SK-N-SH (cell line): ENCODE measurements at regions not wholly inside any gene's neighbourhood (a gene's known extent, or its start where the extent isn't known, plus 50 kb on each side); places are given as distances from the start of the nearest gene placed in this dataset.

Source experiments
- CTCF ChIA-PET: fragments of 300-600, 350-600 bp; formaldehyde crosslinking; extraction: SDS; loops from one replicate; lab custom pipeline; 2021; lab: Yijun Ruan, JAX
- POLR2A ChIA-PET: fragments of 350-600 bp; sonication (Branson Sonifier 250); formaldehyde crosslinking; extraction: SDS; loops from one replicate; lab custom pipeline; 2020; ENCODE audit warnings: antibody characterized with exemption, inconsistent platforms; lab: Yijun Ruan, JAX
- DNase-seq: peaks from one replicate; pipeline ENCODE4 v3.0.0; 2012
- H2AFZ ChIP-seq: fragments of 200-600 bp; sonication (generic); 2 replicates; pipeline ENCODE4 v1.8.1; 2016; ENCODE audit warnings: antibody characterized with exemption, mild to moderate bottlenecking, low read depth
- H3F3A ChIP-seq: fragments of 200-600 bp; sonication (generic); replicated peaks from 2 replicates; pipeline ENCODE3; 2016; ENCODE audit warnings: antibody characterized with exemption, mild to moderate bottlenecking; ENCODE audit not compliant: insufficient read depth
- H3K27ac ChIP-seq, 2 experiments: fragments of 200-500 bp in 1 of 2; fragments of 200-600 bp in 1 of 2; sonication (Bioruptor generic) in 1 of 2; sonication (generic), shearing (Covaris generic) in 1 of 2; 2 replicates each; pipeline versions ENCODE4 v1.5.1 to v1.6.1; 2014 to 2016; ENCODE audit warnings: low read depth in 2 of 2, inconsistent platforms in 1 of 2, low read length in 1 of 2, mild to moderate bottlenecking in 1 of 2, mixed read lengths in 1 of 2
- H3K27me3 ChIP-seq: fragments of 200-600 bp; sonication (generic), shearing (Covaris generic); 2 replicates; pipeline ENCODE4 v1.6.1; 2016; ENCODE audit warnings: mixed run types; ENCODE audit not compliant: insufficient read depth
- H3K36me3 ChIP-seq, 2 experiments: fragments of 200-500 bp in 1 of 2; fragments of 200-600 bp in 1 of 2; sonication (Bioruptor generic) in 1 of 2; sonication (generic) in 1 of 2; replicated peaks in 1 of 2; 2 replicates each; pipeline versions ENCODE3 to v1.5.1; 2014 to 2016; ENCODE audit warnings: low read length in 1 of 2, mild to moderate bottlenecking in 1 of 2; ENCODE audit not compliant: insufficient read depth in 2 of 2, control insufficient read depth in 1 of 2
- H3K4me1 ChIP-seq, 2 experiments: fragments of 200-500 bp in 1 of 2; fragments of 200-600 bp in 1 of 2; sonication (Bioruptor generic) in 1 of 2; sonication (generic), shearing (Covaris generic) in 1 of 2; 2 replicates each; pipeline versions ENCODE4 v1.5.1 to v1.6.1; 2014 to 2016; ENCODE audit warnings: low read depth in 1 of 2, low read length in 1 of 2, mixed run types in 1 of 2; ENCODE audit not compliant: insufficient read depth in 2 of 2, control insufficient read depth in 1 of 2
- H3K4me2 ChIP-seq: fragments of 200-600 bp; sonication (generic), shearing (Covaris generic); 2 replicates; pipeline ENCODE4 v1.6.1; 2017; ENCODE audit warnings: mixed run types
- H3K4me3 ChIP-seq, 2 experiments: fragments of 200-500 bp in 1 of 2; fragments of 200-600 bp in 1 of 2; sonication (Bioruptor generic) in 1 of 2; sonication (generic), shearing (Covaris generic) in 1 of 2; 2 replicates each; pipeline versions ENCODE4 v1.5.1 to v1.8.1; 2014 to 2016; ENCODE audit warnings: low read depth in 2 of 2, inconsistent platforms in 1 of 2, low read length in 1 of 2, mild to moderate bottlenecking in 1 of 2, mixed read lengths in 1 of 2, moderate library complexity in 1 of 2
- H3K79me2 ChIP-seq: fragments of 200-600 bp; sonication (generic); 2 replicates; pipeline ENCODE4 v1.8.1; 2017; ENCODE audit warnings: mild to moderate bottlenecking; ENCODE audit not compliant: insufficient read depth
- H3K9ac ChIP-seq: fragments of 200-600 bp; sonication (generic); 2 replicates; pipeline ENCODE4 v1.6.1; 2017; ENCODE audit warnings: mixed run types
- H3K9me2 ChIP-seq: fragments of 200-600 bp; sonication (generic); 2 replicates; pipeline ENCODE4 v1.6.1; 2017; ENCODE audit warnings: mixed run types
- H3K9me3 ChIP-seq: fragments of 200-600 bp; sonication (generic); 2 replicates; pipeline ENCODE4 v1.6.1; 2017; ENCODE audit warnings: mixed run types, mild to moderate bottlenecking, moderate library complexity
- H4K20me1 ChIP-seq: fragments of 200-600 bp; sonication (generic); 2 replicates; pipeline ENCODE4 v1.6.1; 2017; ENCODE audit warnings: mild to moderate bottlenecking, mixed run types; ENCODE audit not compliant: insufficient read depth
- ELF1 ChIP-seq: IDR thresholded peaks from 2 replicates; pipeline ENCODE4 v1.4.0; 2012
- FOSL2 ChIP-seq: IDR thresholded peaks from 2 replicates; pipeline ENCODE4 v1.4.0; 2012; ENCODE audit warnings: low read depth, mild to moderate bottlenecking, moderate library complexity, borderline replicate concordance
- FOXM1 ChIP-seq: IDR thresholded peaks from 2 replicates; pipeline ENCODE4 v1.4.0; 2012; ENCODE audit warnings: low read depth, mild to moderate bottlenecking
- JUND ChIP-seq: IDR thresholded peaks from 2 replicates; pipeline ENCODE4 v1.4.0; 2012
- MXI1 ChIP-seq: IDR thresholded peaks from 2 replicates; pipeline ENCODE4 v1.6.1; 2012; ENCODE audit warnings: mild to moderate bottlenecking, low read depth, low read length, improper control_type of control experiment
- NFIC ChIP-seq: IDR thresholded peaks from 2 replicates; pipeline ENCODE4 v1.4.0; 2012; ENCODE audit warnings: borderline replicate concordance
- RCOR1 ChIP-seq: fragments of 150-350 bp; IDR thresholded peaks from 2 replicates; pipeline ENCODE4 v1.6.1; 2017; ENCODE audit warnings: antibody characterized with exemption, low read length
- RXRA ChIP-seq: IDR thresholded peaks from 2 replicates; pipeline ENCODE4 v1.4.0; 2012; ENCODE audit warnings: low read depth, mild to moderate bottlenecking, borderline replicate concordance
- TCF12 ChIP-seq: IDR thresholded peaks from 2 replicates; pipeline ENCODE4 v1.4.0; 2012
- TEAD4 ChIP-seq: IDR thresholded peaks from 2 replicates; pipeline ENCODE4 v1.4.0; 2012; ENCODE audit warnings: mild to moderate bottlenecking, borderline replicate concordance; ENCODE audit not compliant: insufficient read depth
- YY1 ChIP-seq: IDR thresholded peaks from 2 replicates; pipeline ENCODE4 v1.4.0; 2012; ENCODE audit warnings: low read depth, mild to moderate bottlenecking
- WGBS: methylation state at CpG from one replicate; pipeline ENCODE4 v1.1.6; 2017; ENCODE audit warnings: low lambda C conversion rate; 5-methylcytosine and 5-hydroxymethylcytosine counted together
- TF ChIP-seq, protein P1 (sequence below): IDR thresholded peaks from 2 replicates; pipeline ENCODE4; 2012
- TF ChIP-seq, protein P2 (sequence below): IDR thresholded peaks from 2 replicates; pipeline ENCODE4 v1.6.1; 2012; ENCODE audit warnings: mild to moderate bottlenecking, low read depth, low read length, moderate library complexity
- TF ChIP-seq, protein P3 (sequence below): IDR thresholded peaks from 2 replicates; pipeline ENCODE4 v1.4.0; 2012; ENCODE audit warnings: low read depth
- TF ChIP-seq, protein P4 (sequence below): fragments of 200-600 bp; sonication (generic); IDR thresholded peaks from 2 replicates; pipeline ENCODE4 v1.6.1; 2017; ENCODE audit warnings: antibody characterized with exemption, mild to moderate bottlenecking, moderate library complexity

DNA sequence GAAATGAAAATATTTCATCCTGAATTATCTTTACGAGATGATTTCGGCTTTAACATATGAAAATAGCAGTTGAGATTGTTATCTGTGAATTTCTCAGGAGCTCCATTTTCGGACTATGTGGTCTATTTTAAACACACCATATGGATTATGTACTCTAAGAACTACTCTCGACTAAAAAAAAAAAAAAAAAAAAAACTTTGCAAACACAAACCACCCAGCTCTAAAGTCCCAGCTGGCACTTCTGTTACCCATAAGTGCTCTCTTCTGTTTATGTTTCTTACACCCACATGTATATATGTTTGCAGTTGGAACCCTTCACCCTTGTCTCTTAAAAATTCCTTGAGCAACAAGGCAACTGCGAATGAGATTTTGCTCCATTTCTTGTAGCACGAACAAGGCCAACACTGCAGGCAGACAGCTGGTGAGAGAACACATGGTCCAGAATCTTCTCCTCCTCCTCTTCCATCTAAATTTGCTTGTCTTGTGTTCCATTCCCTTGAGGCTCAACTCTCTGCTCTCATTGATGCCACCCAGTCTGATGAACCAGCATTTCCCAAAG, 172.7 kb upstream of the HCCS start:
- H2AFZ ChIP-seq = no peak overlapping the region
- WGBS = 40% methylated on average over 6 of the region's 6 CpGs
- H3K9me3 ChIP-seq = no peaks in the 10 kb centered on the region
- no peaks in the 10 kb centered on the region for H3K79me2 ChIP-seq
- no peak overlapping the region for H3K9ac ChIP-seq
- CTCF ChIA-PET = no interaction called here
- H3K27me3 ChIP-seq = no peaks in the 10 kb centered on the region
- H3F3A ChIP-seq = no peaks in the 10 kb centered on the region
- no peak overlapping the region for H3K4me3 ChIP-seq
- no peaks in the 10 kb centered on the region for H4K20me1 ChIP-seq
- no peaks in the 10 kb centered on the region for H3K9me2 ChIP-seq
- H3K4me1 ChIP-seq = no peaks in the 10 kb centered on the region
- no peak for TF ChIP-seq MXI1
- no peak overlapping the region for H3K27ac ChIP-seq
- POLR2A ChIA-PET = no interaction called here
- H3K4me2 ChIP-seq = no peak overlapping the region
- DNase-seq = no peak
- H3K36me3 ChIP-seq = no peaks in the 10 kb centered on the region

DNA sequence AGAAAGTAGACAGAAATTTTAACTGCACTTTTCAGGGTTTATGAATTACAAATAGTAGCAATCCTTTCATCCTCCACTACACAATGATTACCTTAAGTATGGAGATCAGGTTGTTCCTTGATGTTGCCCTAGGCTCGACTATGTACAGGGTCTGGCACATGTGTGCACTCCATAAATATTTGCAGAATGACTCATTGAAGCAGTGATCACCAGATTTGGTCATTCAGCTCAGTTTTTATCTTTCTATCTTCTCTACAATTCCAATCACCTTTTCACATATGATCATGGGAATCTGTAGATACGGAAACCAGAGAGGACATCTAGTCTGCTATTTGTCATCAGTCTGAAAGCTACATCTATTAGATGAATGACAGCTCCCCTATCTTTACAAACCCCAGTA, 171.7 kb upstream of the HCCS start:
- Histone ChIP-seq H3K27me3 (no peaks in the 10 kb centered on the region), H3F3A (no peaks in the 10 kb centered on the region), H3K27ac (no peak overlapping the region), H3K4me3 (no peak overlapping the region), H3K9ac (no peak overlapping the region), H2AFZ (no peak overlapping the region), H3K9me2 (no peaks in the 10 kb centered on the region), H3K36me3 (no peaks in the 10 kb centered on the region), H4K20me1 (no peaks in the 10 kb centered on the region), H3K9me3 (no peaks in the 10 kb centered on the region), H3K4me1 (no peaks in the 10 kb centered on the region), H3K79me2 (no peaks in the 10 kb centered on the region), H3K4me2 (no peak overlapping the region)
- ChIA-PET CTCF (no interaction called here), POLR2A (no interaction called here)
- DNase-seq = no peak
- TF ChIP-seq FOSL2 = peak; percentile 20; the same call in 1 of the 2 replicates
- TF ChIP-seq ELF1 = no peak
- peak; percentile 36 for TF ChIP-seq JUND
- TF ChIP-seq TEAD4 = no peak
- TF ChIP-seq RCOR1 = no peak
- TF ChIP-seq, protein P1, sequence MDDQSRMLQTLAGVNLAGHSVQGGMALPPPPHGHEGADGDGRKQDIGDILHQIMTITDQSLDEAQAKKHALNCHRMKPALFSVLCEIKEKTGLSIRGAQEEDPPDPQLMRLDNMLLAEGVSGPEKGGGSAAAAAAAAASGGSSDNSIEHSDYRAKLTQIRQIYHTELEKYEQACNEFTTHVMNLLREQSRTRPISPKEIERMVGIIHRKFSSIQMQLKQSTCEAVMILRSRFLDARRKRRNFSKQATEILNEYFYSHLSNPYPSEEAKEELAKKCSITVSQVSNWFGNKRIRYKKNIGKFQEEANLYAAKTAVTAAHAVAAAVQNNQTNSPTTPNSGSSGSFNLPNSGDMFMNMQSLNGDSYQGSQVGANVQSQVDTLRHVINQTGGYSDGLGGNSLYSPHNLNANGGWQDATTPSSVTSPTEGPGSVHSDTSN = peak; percentile 35; the same call in 1 of the 2 replicates
- TF ChIP-seq NFIC = no peak
- TF ChIP-seq TCF12 = peak; percentile 66
- WGBS = 13% methylated on average over 2 of the region's 2 CpGs

DNA sequence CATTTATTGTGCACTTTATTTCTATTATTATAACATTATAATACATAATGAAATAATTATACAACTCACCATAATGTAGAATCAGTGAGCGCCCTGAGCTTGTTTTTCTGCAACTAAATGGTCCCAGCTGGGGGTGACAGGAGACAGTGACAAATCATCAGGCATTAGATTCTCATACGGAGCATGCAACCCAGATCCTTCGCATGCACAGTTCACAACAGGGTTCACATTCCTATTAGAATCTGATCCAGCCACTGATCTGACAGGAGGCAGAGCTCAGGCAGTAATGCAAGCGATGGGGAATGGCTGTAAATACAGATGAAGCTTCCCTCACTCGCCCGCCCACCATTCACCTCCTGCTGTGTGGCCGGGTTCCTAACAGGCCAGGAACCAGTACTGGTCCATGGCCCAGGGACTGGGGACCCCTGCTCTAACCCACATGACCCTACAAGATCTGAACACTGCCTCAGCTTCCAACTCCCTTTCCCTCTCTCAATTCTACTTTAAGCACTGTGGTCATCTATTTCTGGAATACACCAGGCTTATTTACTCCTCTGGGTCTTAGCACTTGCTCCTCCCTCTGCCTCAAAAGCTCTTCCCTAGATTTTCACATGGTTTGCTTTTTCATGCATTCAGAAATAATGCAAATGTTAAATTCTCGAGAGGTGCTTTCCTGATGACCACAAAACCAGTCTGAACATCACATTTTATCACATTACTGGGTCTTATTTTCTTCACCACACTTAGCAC, 166.8 kb upstream of the HCCS start:
- H4K20me1 ChIP-seq = no peaks in the 10 kb centered on the region
- ChIA-PET CTCF (no interaction called here), POLR2A (no interaction called here)
- H3K9ac ChIP-seq = no peak overlapping the region
- no peak overlapping the region for H3K4me2 ChIP-seq
- H3K4me3 ChIP-seq = no peak overlapping the region
- H3K79me2 ChIP-seq = no peaks in the 10 kb centered on the region; the same call in 1 of the 2 replicates
- no peaks in the 10 kb centered on the region for H3K9me2 ChIP-seq
- no peaks in the 10 kb centered on the region for H3K9me3 ChIP-seq
- no peak overlapping the region for H2AFZ ChIP-seq
- no peaks in the 10 kb centered on the region for H3K4me1 ChIP-seq
- no peaks in the 10 kb centered on the region for H3F3A ChIP-seq
- H3K27ac ChIP-seq = no peak overlapping the region
- no peak for DNase-seq
- WGBS = 53% methylated on average over 8 of the region's 8 CpGs
- no peaks in the 10 kb centered on the region for H3K36me3 ChIP-seq
- H3K27me3 ChIP-seq = no peaks in the 10 kb centered on the region
- TF ChIP-seq, protein P2, sequence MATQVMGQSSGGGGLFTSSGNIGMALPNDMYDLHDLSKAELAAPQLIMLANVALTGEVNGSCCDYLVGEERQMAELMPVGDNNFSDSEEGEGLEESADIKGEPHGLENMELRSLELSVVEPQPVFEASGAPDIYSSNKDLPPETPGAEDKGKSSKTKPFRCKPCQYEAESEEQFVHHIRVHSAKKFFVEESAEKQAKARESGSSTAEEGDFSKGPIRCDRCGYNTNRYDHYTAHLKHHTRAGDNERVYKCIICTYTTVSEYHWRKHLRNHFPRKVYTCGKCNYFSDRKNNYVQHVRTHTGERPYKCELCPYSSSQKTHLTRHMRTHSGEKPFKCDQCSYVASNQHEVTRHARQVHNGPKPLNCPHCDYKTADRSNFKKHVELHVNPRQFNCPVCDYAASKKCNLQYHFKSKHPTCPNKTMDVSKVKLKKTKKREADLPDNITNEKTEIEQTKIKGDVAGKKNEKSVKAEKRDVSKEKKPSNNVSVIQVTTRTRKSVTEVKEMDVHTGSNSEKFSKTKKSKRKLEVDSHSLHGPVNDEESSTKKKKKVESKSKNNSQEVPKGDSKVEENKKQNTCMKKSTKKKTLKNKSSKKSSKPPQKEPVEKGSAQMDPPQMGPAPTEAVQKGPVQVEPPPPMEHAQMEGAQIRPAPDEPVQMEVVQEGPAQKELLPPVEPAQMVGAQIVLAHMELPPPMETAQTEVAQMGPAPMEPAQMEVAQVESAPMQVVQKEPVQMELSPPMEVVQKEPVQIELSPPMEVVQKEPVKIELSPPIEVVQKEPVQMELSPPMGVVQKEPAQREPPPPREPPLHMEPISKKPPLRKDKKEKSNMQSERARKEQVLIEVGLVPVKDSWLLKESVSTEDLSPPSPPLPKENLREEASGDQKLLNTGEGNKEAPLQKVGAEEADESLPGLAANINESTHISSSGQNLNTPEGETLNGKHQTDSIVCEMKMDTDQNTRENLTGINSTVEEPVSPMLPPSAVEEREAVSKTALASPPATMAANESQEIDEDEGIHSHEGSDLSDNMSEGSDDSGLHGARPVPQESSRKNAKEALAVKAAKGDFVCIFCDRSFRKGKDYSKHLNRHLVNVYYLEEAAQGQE = no peak
- TF ChIP-seq, protein P3, sequence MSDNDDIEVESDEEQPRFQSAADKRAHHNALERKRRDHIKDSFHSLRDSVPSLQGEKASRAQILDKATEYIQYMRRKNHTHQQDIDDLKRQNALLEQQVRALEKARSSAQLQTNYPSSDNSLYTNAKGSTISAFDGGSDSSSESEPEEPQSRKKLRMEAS = no peak
- TF ChIP-seq FOXM1 (no peak), YY1 (no peak), RXRA (no peak)
- TF ChIP-seq, protein P4, sequence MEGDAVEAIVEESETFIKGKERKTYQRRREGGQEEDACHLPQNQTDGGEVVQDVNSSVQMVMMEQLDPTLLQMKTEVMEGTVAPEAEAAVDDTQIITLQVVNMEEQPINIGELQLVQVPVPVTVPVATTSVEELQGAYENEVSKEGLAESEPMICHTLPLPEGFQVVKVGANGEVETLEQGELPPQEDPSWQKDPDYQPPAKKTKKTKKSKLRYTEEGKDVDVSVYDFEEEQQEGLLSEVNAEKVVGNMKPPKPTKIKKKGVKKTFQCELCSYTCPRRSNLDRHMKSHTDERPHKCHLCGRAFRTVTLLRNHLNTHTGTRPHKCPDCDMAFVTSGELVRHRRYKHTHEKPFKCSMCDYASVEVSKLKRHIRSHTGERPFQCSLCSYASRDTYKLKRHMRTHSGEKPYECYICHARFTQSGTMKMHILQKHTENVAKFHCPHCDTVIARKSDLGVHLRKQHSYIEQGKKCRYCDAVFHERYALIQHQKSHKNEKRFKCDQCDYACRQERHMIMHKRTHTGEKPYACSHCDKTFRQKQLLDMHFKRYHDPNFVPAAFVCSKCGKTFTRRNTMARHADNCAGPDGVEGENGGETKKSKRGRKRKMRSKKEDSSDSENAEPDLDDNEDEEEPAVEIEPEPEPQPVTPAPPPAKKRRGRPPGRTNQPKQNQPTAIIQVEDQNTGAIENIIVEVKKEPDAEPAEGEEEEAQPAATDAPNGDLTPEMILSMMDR = no peak
